ENCODE measurements at regions not wholly inside any gene's neighbourhood (a gene's known extent, or its start where the extent isn't known, plus 50 kb on each side); places are given as distances from the start of the nearest gene placed in this dataset.

DNA sequence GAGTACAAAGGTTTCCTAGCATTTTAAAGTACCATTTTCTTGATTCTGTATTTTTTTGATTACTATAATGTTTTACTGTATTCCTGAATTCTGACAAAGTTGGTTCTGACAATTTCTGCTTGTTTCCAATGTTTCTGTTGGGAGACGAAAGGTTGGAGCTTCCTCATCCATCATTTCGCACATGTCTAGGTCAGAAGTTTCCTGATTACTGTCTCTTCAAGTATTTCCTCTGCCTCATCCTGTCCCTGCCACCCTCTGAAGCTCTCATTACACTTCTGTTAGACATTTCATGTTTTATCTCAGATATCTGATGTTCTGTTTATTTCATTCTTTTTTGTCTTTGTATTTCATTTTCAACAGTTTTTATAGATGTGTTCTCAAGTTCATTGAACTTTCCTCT is 895.8 kb downstream of the TSN start:
- TF ChIP-seq, protein P1, sequence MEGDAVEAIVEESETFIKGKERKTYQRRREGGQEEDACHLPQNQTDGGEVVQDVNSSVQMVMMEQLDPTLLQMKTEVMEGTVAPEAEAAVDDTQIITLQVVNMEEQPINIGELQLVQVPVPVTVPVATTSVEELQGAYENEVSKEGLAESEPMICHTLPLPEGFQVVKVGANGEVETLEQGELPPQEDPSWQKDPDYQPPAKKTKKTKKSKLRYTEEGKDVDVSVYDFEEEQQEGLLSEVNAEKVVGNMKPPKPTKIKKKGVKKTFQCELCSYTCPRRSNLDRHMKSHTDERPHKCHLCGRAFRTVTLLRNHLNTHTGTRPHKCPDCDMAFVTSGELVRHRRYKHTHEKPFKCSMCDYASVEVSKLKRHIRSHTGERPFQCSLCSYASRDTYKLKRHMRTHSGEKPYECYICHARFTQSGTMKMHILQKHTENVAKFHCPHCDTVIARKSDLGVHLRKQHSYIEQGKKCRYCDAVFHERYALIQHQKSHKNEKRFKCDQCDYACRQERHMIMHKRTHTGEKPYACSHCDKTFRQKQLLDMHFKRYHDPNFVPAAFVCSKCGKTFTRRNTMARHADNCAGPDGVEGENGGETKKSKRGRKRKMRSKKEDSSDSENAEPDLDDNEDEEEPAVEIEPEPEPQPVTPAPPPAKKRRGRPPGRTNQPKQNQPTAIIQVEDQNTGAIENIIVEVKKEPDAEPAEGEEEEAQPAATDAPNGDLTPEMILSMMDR (IDR thresholded peaks at IDR 0.05) = no peak
- TF ChIP-seq POLR2A (IDR thresholded peaks at IDR 0.05) = no peak

All from esophagus squamous epithelium (tissue), 4 donors.